Vagina (tissue), 2 donors: ENCODE measurements at regions not wholly inside any gene's neighbourhood (a gene's known extent, or its start where the extent isn't known, plus 50 kb on each side); places are given as distances from the start of the nearest gene placed in this dataset.

ENCODE experiments used
- DNase-seq, 2 donors: peaks; one replicate each; pipeline ENCODE4 v3.0.0-alpha.2; 2017; ENCODE audit errors: extremely low spot score in 2 of 2
- H3K27ac ChIP-seq: fragments of 200-600 bp; sonication (generic); one replicate; pipeline ENCODE4 v1.5.1; 2019
- H3K27me3 ChIP-seq: fragments of 200-600 bp; sonication (generic); one replicate; pipeline ENCODE4 v1.5.1; 2019
- H3K36me3 ChIP-seq, 2 donors: fragments of 200-600 bp; sonication (generic); one replicate each; pipeline ENCODE4 v1.5.1; 2017 to 2019
- H3K4me1 ChIP-seq: fragments of 200-600 bp; sonication (generic); one replicate; pipeline ENCODE4 v1.5.1; 2019
- H3K4me3 ChIP-seq, 2 donors: fragments of 200-600 bp; sonication (generic); 1 replicate in 1 of 2; 2 replicates in 1 of 2; pipeline ENCODE4 v1.5.1; 2016 to 2019
- H3K9me3 ChIP-seq: fragments of 200-600 bp; sonication (generic); one replicate; pipeline ENCODE4 v1.5.1; 2019
- POLR2A ChIP-seq, 2 donors: fragments of 450-650 bp; IDR thresholded peaks; one replicate each; pipeline ENCODE4 v1.6.1; 2017; ENCODE audit warnings: antibody characterized with exemption in 2 of 2, mild to moderate bottlenecking in 2 of 2, moderate library complexity in 2 of 2
- POLR2AphosphoS5 ChIP-seq, 2 donors: sonication (generic); formaldehyde crosslinking; IDR thresholded peaks; one replicate each; pipeline ENCODE4 v1.9.0; 2017; ENCODE audit warnings: antibody characterized with exemption in 2 of 2, mild to moderate bottlenecking in 2 of 2, low read depth in 1 of 2; ENCODE audit not compliant: insufficient read depth in 1 of 2
- intact Hi-C: fragments of 100-400 bp; cut with DNase I; formaldehyde crosslinking; loops from one replicate; pipeline ENCODE4 v1.15.1; 2023
- TF ChIP-seq, protein P1 (sequence below), 3 experiments: fragments of 450-650 bp in 2 of 3; fragments of 200-600 bp in 1 of 3; sonication (generic) in 1 of 3; IDR thresholded peaks; one replicate each; pipeline ENCODE4 v1.5.1; 2017 to 2019; ENCODE audit warnings: antibody characterized with exemption in 3 of 3, mild to moderate bottlenecking in 2 of 3, moderate library complexity in 2 of 3

GRCh38 chr2:187011206-187011832, 162.3 kb upstream of the ZSWIM2 start:
- TF ChIP-seq POLR2AphosphoS5 (IDR thresholded peaks at IDR 0.05; ENCODE audit: insufficient read depth in 1 of 2, low read depth in 1 of 2): no peak
- TF ChIP-seq POLR2A (IDR thresholded peaks at IDR 0.05): no peak
- TF ChIP-seq, protein P1, sequence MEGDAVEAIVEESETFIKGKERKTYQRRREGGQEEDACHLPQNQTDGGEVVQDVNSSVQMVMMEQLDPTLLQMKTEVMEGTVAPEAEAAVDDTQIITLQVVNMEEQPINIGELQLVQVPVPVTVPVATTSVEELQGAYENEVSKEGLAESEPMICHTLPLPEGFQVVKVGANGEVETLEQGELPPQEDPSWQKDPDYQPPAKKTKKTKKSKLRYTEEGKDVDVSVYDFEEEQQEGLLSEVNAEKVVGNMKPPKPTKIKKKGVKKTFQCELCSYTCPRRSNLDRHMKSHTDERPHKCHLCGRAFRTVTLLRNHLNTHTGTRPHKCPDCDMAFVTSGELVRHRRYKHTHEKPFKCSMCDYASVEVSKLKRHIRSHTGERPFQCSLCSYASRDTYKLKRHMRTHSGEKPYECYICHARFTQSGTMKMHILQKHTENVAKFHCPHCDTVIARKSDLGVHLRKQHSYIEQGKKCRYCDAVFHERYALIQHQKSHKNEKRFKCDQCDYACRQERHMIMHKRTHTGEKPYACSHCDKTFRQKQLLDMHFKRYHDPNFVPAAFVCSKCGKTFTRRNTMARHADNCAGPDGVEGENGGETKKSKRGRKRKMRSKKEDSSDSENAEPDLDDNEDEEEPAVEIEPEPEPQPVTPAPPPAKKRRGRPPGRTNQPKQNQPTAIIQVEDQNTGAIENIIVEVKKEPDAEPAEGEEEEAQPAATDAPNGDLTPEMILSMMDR (IDR thresholded peaks at IDR 0.05): no peak
- intact Hi-C loops: no loop called here
- H3K4me3 ChIP-seq: no peak overlapping the region

DNA sequence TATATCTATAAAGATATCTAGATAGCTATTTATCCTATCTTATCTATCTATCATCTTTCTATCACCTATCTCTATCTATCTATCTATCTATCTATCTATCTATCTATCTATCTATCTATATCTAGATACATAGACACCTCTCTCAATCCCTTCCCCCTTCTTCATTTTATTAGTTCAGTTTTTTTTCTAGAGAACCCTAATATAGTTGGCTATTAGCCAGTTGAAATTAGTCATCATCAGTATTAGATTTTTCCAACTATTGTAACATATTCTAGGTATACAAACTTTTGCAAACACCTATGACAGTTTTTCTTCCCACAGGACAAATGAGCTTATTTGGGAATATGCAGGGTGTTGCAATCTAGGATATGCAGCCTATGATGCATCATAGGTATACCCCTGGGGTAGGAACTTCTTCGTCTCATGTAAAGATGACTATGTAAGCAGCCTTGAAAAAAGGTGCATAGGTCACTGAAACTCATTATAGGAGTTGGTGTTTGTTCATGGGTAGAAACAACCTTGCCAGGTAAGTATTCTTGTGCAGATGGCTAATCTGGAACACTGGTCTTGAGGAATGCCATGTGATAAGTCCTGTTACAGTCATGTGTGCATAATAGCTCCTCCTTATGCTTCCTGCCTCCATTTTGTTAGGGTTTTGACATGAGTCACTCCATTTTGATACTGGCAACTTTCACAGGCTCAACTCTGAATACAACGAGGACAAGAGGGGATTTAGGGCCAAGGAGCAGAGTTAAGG, 160.7 kb upstream of the ZSWIM2 start:
- H3K9me3 ChIP-seq: no peaks in the 10 kb centered on the region
- intact Hi-C loops: no loop called here
- no peak for DNase-seq
- no peak overlapping the region for H3K4me3 ChIP-seq
- no peaks in the 10 kb centered on the region for H3K27me3 ChIP-seq
- no peak overlapping the region for H3K27ac ChIP-seq
- H3K36me3 ChIP-seq: no peaks in the 10 kb centered on the region
- TF ChIP-seq POLR2A (IDR thresholded peaks at IDR 0.05) (no peak), POLR2AphosphoS5 (IDR thresholded peaks at IDR 0.05; ENCODE audit: insufficient read depth in 1 of 2, low read depth in 1 of 2) (no peak)
- TF ChIP-seq, protein P1 (IDR thresholded peaks at IDR 0.05): no peak
- H3K4me1 ChIP-seq: no peaks in the 10 kb centered on the region

More at GRCh38 chr2:187011206-187011832, 162.3 kb upstream of the ZSWIM2 start:
- no peaks in the 10 kb centered on the region for H3K27me3 ChIP-seq
- no peaks in the 10 kb centered on the region for H3K36me3 ChIP-seq
- no peak for DNase-seq
- no peak overlapping the region for H3K27ac ChIP-seq
- no peaks in the 10 kb centered on the region for H3K9me3 ChIP-seq
- H3K4me1 ChIP-seq: no peaks in the 10 kb centered on the region

- Histone ChIP-seq H3K36me3 (no peaks in the 10 kb centered on the region), H3K27me3 (no peaks in the 10 kb centered on the region), H3K27ac (no peak overlapping the region), H3K4me3 (no peak overlapping the region), H3K4me1 (no peaks in the 10 kb centered on the region), H3K9me3 (no peaks in the 10 kb centered on the region)
- TF ChIP-seq, protein P1 (IDR thresholded peaks at IDR 0.05): no peak
- no peak for TF ChIP-seq POLR2A (IDR thresholded peaks at IDR 0.05)
- no peak for TF ChIP-seq POLR2AphosphoS5 (IDR thresholded peaks at IDR 0.05; ENCODE audit: insufficient read depth in 1 of 2, low read depth in 1 of 2)
- intact Hi-C loops: no loop called here
- DNase-seq: no peak
Observed at GRCh38 chr2:187008111-187008510, 159.1 kb upstream of the ZSWIM2 start.

- no peak overlapping the region for H3K4me3 ChIP-seq
- no peak overlapping the region for H3K27ac ChIP-seq
- no peaks in the 10 kb centered on the region for H3K27me3 ChIP-seq
- DNase-seq: no peak
- TF ChIP-seq, protein P1 (IDR thresholded peaks at IDR 0.05): no peak
- TF ChIP-seq POLR2A (IDR thresholded peaks at IDR 0.05): no peak
- no peak for TF ChIP-seq POLR2AphosphoS5 (IDR thresholded peaks at IDR 0.05; ENCODE audit: insufficient read depth in 1 of 2, low read depth in 1 of 2)
- H3K4me1 ChIP-seq: no peaks in the 10 kb centered on the region
- H3K9me3 ChIP-seq: no peaks in the 10 kb centered on the region
- H3K36me3 ChIP-seq: no peaks in the 10 kb centered on the region
- intact Hi-C loops: no loop called here
Observed at GRCh38 chr2:187003611-187004010, 154.6 kb upstream of the ZSWIM2 start.

- Histone ChIP-seq H3K27ac (no peak overlapping the region), H3K4me1 (no peaks in the 10 kb centered on the region), H3K4me3 (no peak overlapping the region), H3K36me3 (no peaks in the 10 kb centered on the region), H3K9me3 (no peaks in the 10 kb centered on the region), H3K27me3 (no peaks in the 10 kb centered on the region)
- no peak for DNase-seq
- intact Hi-C loops: no loop called here
- TF ChIP-seq POLR2A (IDR thresholded peaks at IDR 0.05) (no peak), POLR2AphosphoS5 (IDR thresholded peaks at IDR 0.05; ENCODE audit: insufficient read depth in 1 of 2, low read depth in 1 of 2) (no peak)
- TF ChIP-seq, protein P1 (IDR thresholded peaks at IDR 0.05): no peak
Observed at GRCh38 chr2:187003038-187003554, 154.1 kb upstream of the ZSWIM2 start.
